A549 (cell line): ENCODE measurements at regions not wholly inside any gene's neighbourhood (a gene's known extent, or its start where the extent isn't known, plus 50 kb on each side); places are given as distances from the start of the nearest gene placed in this dataset.

ENCODE experiments used
- BHLHE40 ChIP-seq: IDR thresholded peaks from 2 replicates; pipeline ENCODE4 v1.6.1; 2012; ENCODE audit warnings: low read depth, low read length, inconsistent platforms
- CBX8 ChIP-seq: fragments of 200-600 bp; sonication (generic); IDR thresholded peaks from 2 replicates; pipeline ENCODE4 v1.6.1; 2016
- POLR2A ChIP-seq: IDR thresholded peaks from 2 replicates; pipeline ENCODE4 v1.6.1; 2012; ENCODE audit warnings: mild to moderate bottlenecking, low read length
- REST ChIP-seq: fragments of 200-600 bp; sonication (generic); IDR thresholded peaks from 2 replicates; pipeline ENCODE4 v1.6.1; 2016; ENCODE audit warnings: antibody characterized with exemption, mild to moderate bottlenecking, moderate library complexity
- TP53 ChIP-seq: fragments of 250-450 bp; sonication (Bioruptor Pico); IDR thresholded peaks from 2 replicates; pipeline ENCODE4 v1.5.0; 2021; ENCODE audit warnings: mild to moderate bottlenecking, moderate library complexity

DNA sequence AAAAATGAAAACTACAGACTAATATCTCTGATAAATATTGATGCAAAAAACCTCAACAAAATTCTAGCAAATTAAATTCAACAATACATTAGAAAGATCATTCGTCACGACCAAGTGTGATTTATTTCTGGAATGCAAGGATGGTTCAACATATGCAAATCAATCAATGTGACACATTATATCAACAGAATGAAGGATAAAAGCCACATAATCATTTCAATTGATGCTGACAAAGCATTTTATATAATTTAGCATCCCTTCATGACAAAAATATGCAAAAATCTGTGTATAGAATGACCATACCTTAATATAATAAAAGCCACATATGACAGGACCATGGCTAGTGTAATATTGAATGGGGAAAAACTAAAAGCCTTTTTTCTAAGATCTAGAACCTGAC lies 457.2 kb upstream of the SPANXN1 start:
- no peak for TF ChIP-seq POLR2A
- TF ChIP-seq REST, result no peak
- TF ChIP-seq CBX8, result no peak
- no peak for TF ChIP-seq BHLHE40
- no peak for TF ChIP-seq TP53 (CRISPR knock-in tag)
